ENCODE measurements at regions not wholly inside any gene's neighbourhood (a gene's known extent, or its start where the extent isn't known, plus 50 kb on each side); places are given as distances from the start of the nearest gene placed in this dataset.

DNA sequence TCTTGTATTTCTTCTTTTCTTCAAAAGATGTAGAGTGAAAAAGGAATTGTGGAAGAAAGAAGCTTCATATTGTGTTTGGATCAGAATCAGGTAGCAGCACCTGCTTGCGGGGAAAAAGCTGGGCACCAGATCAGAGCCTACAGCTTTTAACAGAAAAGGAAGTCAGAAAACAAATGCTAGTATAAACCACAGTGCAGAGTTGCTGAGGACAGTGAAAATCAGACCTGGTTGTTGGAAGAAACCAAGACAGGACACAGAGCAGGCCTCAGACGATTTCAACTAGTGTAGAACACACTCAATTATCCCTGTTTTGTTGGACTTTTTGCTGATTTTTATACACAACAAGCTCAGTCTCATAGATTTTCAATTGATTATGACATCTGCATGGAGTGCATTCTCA is 221.4 kb downstream of the PTN start:
- intact Hi-C loops (cut with micrococcal nuclease), result no loop called here
- no peak overlapping the region for H3K27ac Mint-ChIP-seq
- Histone ChIP-seq H3K4me1 (ENCODE audit: control insufficient read depth in 2 of 2, insufficient read depth in 2 of 2, low read length in 2 of 2) (no peaks in the 10 kb centered on the region), H3K4me2 (replicated peaks; ENCODE audit: low read depth, low read length, poor library complexity, severe bottlenecking) (no peak overlapping the region), H3K27me3 (replicated peaks in 1 of 4; ENCODE audit: control extremely low read depth in 1 of 4, control insufficient read depth in 3 of 4, insufficient read depth in 4 of 4, low read length in 3 of 4) (no peaks in the 10 kb centered on the region), H4K20me1 (ENCODE audit: control insufficient read depth, insufficient read depth, low read length, poor library complexity, severe bottlenecking) (no peaks in the 10 kb centered on the region), H3K9me3 (ENCODE audit: control extremely low read depth in 1 of 3, control insufficient read depth in 2 of 3, insufficient read depth in 1 of 3, low read length in 2 of 3) (peaks cover 0 to 4% (median 0%) of the 10 kb centered on the region in 3 donors), H3K36me3 (replicated peaks in 1 of 2; ENCODE audit: control extremely low read depth in 1 of 2, control insufficient read depth in 1 of 2, extremely low read depth in 1 of 2, insufficient read depth in 2 of 2, low read length in 1 of 2) (no peaks in the 10 kb centered on the region), H3K27ac (ENCODE audit: low read length in 2 of 2) (no peak overlapping the region), H2AFZ (ENCODE audit: insufficient read depth, low read depth, low read length, poor library complexity, severe bottlenecking) (no peak overlapping the region), H3K9ac (ENCODE audit: low read length) (no peak overlapping the region), H3K4me3 (ENCODE audit: control extremely low read depth in 1 of 5, extremely low read depth in 1 of 5, insufficient read depth in 1 of 5, low read depth in 2 of 5, low read length in 4 of 5) (no peak overlapping the region), H3K79me2 (ENCODE audit: control insufficient read depth, insufficient read depth, low read length) (no peaks in the 10 kb centered on the region)
- H3K9me3 Mint-ChIP-seq (ENCODE audit: insufficient read depth), result no peaks in the 10 kb centered on the region
- WGBS (ENCODE audit: insufficient coverage), result 81% methylated on average over 2 of the region's 2 CpGs
- POLR2A ChIA-PET, result no interaction called here
- no peak overlapping the region for H3K4me3 Mint-ChIP-seq
- no peak for ATAC-seq (ENCODE audit: low read depth)
- no peaks in the 10 kb centered on the region for H3K27me3 Mint-ChIP-seq
- no peak for DNase-seq
- TF ChIP-seq, protein P1, sequence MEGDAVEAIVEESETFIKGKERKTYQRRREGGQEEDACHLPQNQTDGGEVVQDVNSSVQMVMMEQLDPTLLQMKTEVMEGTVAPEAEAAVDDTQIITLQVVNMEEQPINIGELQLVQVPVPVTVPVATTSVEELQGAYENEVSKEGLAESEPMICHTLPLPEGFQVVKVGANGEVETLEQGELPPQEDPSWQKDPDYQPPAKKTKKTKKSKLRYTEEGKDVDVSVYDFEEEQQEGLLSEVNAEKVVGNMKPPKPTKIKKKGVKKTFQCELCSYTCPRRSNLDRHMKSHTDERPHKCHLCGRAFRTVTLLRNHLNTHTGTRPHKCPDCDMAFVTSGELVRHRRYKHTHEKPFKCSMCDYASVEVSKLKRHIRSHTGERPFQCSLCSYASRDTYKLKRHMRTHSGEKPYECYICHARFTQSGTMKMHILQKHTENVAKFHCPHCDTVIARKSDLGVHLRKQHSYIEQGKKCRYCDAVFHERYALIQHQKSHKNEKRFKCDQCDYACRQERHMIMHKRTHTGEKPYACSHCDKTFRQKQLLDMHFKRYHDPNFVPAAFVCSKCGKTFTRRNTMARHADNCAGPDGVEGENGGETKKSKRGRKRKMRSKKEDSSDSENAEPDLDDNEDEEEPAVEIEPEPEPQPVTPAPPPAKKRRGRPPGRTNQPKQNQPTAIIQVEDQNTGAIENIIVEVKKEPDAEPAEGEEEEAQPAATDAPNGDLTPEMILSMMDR (IDR thresholded peaks at IDR 0.05), result no peak
- TF ChIP-seq EZH2 (IDR thresholded peaks at IDR 0.05; ENCODE audit: borderline replicate concordance, insufficient read depth, low read depth, low read length, poor library complexity, severe bottlenecking), result no peak
- no peaks in the 10 kb centered on the region for H3K4me1 Mint-ChIP-seq
- CTCF ChIA-PET, result no interaction called here

DNA sequence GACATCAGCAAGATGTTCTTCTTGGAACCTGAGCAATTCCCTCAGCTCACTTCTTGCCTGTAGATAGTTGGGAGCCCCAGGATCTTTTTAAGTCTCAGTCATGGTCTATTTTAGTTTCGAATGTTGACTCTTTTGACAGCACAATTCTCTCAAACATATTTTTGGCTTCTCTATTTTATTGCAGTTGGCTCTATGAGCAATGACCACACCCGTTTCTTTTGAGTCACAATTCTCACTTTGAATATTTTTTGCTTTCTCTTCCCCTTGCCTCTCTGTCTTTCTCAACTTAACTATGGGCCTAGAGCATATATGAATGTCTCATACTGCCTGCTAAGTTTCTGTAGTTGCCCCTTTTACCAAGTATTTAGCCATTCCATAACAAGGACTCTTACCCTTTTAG is 222.8 kb downstream of the PTN start:
- H3K4me3 ChIP-seq (ENCODE audit: control extremely low read depth in 1 of 5, extremely low read depth in 1 of 5, insufficient read depth in 1 of 5, low read depth in 2 of 5, low read length in 4 of 5), result no peak overlapping the region
- H4K20me1 ChIP-seq (ENCODE audit: control insufficient read depth, insufficient read depth, low read length, poor library complexity, severe bottlenecking), result no peaks in the 10 kb centered on the region
- ChIA-PET CTCF (no interaction called here), POLR2A (no interaction called here)
- DNase-seq (no peak), ATAC-seq (ENCODE audit: low read depth) (no peak)
- no peaks in the 10 kb centered on the region for H3K36me3 ChIP-seq (replicated peaks in 1 of 2; ENCODE audit: control extremely low read depth in 1 of 2, control insufficient read depth in 1 of 2, extremely low read depth in 1 of 2, insufficient read depth in 2 of 2, low read length in 1 of 2)
- Mint-ChIP-seq H3K4me1 (no peaks in the 10 kb centered on the region), H3K4me3 (no peak overlapping the region), H3K27me3 (no peaks in the 10 kb centered on the region), H3K9me3 (ENCODE audit: insufficient read depth) (no peaks in the 10 kb centered on the region), H3K27ac (no peak overlapping the region)
- 80% methylated on average over 2 of the region's 2 CpGs for WGBS (ENCODE audit: insufficient coverage)
- H2AFZ ChIP-seq (ENCODE audit: insufficient read depth, low read depth, low read length, poor library complexity, severe bottlenecking), result no peak overlapping the region
- no peak for TF ChIP-seq EZH2 (IDR thresholded peaks at IDR 0.05; ENCODE audit: borderline replicate concordance, insufficient read depth, low read depth, low read length, poor library complexity, severe bottlenecking)
- TF ChIP-seq, protein P1 (IDR thresholded peaks at IDR 0.05), result no peak
- no peaks in the 10 kb centered on the region for H3K79me2 ChIP-seq (ENCODE audit: control insufficient read depth, insufficient read depth, low read length)
- H3K4me1 ChIP-seq (ENCODE audit: control insufficient read depth in 2 of 2, insufficient read depth in 2 of 2, low read length in 2 of 2), result no peaks in the 10 kb centered on the region
- H3K9me3 ChIP-seq (ENCODE audit: control extremely low read depth in 1 of 3, control insufficient read depth in 2 of 3, insufficient read depth in 1 of 3, low read length in 2 of 3), result peaks cover 0 to 4% (median 0%) of the 10 kb centered on the region in 3 donors
- no peaks in the 10 kb centered on the region for H3K27me3 ChIP-seq (replicated peaks in 1 of 4; ENCODE audit: control extremely low read depth in 1 of 4, control insufficient read depth in 3 of 4, insufficient read depth in 4 of 4, low read length in 3 of 4)
- no peak overlapping the region for H3K27ac ChIP-seq (ENCODE audit: low read length in 2 of 2)
- no peak overlapping the region for H3K9ac ChIP-seq (ENCODE audit: low read length)
- no peak overlapping the region for H3K4me2 ChIP-seq (replicated peaks; ENCODE audit: low read depth, low read length, poor library complexity, severe bottlenecking)
- intact Hi-C loops (cut with micrococcal nuclease), result no loop called here

Data from B cell (primary cell).